OCI-LY7 (cell line): ENCODE measurements at regions not wholly inside any gene's neighbourhood (a gene's known extent, or its start where the extent isn't known, plus 50 kb on each side); places are given as distances from the start of the nearest gene placed in this dataset.

Source experiments
- BruUV-seq: library from RNA; stranded (reverse); fragments of 400-500 nt; replicated peaks from 2 replicates; lab custom pipeline; 2021; lab: Mats Ljungman, UMichigan
- CTCF ChIA-PET: fragments of 300-600 bp; sonication (Branson Sonifier 250); formaldehyde crosslinking; loops from one replicate; lab custom pipeline; 2022; ENCODE audit warnings: antibody characterized with exemption; ENCODE audit not compliant: unreplicated experiment; lab: Charles Lee
- POLR2A ChIA-PET: fragments of 300-600 bp; sonication (Branson Sonifier 250); formaldehyde crosslinking; loops from one replicate; lab custom pipeline; 2022; ENCODE audit warnings: antibody characterized with exemption; lab: Charles Lee
- DNase-seq: peaks from one replicate; pipeline ENCODE4 v3.0.0-alpha.2; 2015; ENCODE audit warnings: low spot score
- H2AFZ ChIP-seq: fragments of 200-600 bp; sonication (generic), shearing (Covaris generic); 2 replicates; pipeline ENCODE4 v1.6.1; 2014; ENCODE audit warnings: mild to moderate bottlenecking, antibody characterized with exemption, low read length, moderate library complexity
- H3K27ac ChIP-seq: fragments of 200-600 bp; sonication (generic); 2 replicates; pipeline ENCODE4 v1.5.1; 2014; ENCODE audit warnings: mixed run types, low read depth, mild to moderate bottlenecking, moderate library complexity, low read length, inconsistent platforms; ENCODE audit not compliant: poor library complexity, severe bottlenecking
- H3K36me3 ChIP-seq: fragments of 200-600 bp; sonication (generic); 2 replicates; pipeline ENCODE4 v1.6.1; 2014; ENCODE audit warnings: mild to moderate bottlenecking, antibody characterized with exemption, low read length, moderate library complexity, mixed read lengths; ENCODE audit not compliant: insufficient read depth
- H3K4me1 ChIP-seq: fragments of 200-600 bp; sonication (generic); 2 replicates; pipeline ENCODE4 v1.5.1; 2014; ENCODE audit warnings: mild to moderate bottlenecking, low read length; ENCODE audit not compliant: insufficient read depth, poor library complexity, severe bottlenecking
- H3K4me2 ChIP-seq: fragments of 200-600 bp; sonication (generic); 2 replicates; pipeline ENCODE4 v1.6.1; 2014; ENCODE audit warnings: mild to moderate bottlenecking, low read length
- H3K4me3 ChIP-seq: fragments of 200-600 bp; sonication (generic); 2 replicates; pipeline ENCODE4 v1.5.1; 2014; ENCODE audit warnings: mild to moderate bottlenecking, low read depth, low read length; ENCODE audit not compliant: poor library complexity, severe bottlenecking
- H3K79me2 ChIP-seq: fragments of 200-600 bp; sonication (generic); 2 replicates; pipeline ENCODE4 v1.6.1; 2016; ENCODE audit warnings: low read depth, mild to moderate bottlenecking, low read length, moderate library complexity, mixed read lengths; ENCODE audit not compliant: insufficient read depth
- H3K9me2 ChIP-seq: fragments of 200-600 bp; sonication (generic); 2 replicates; pipeline ENCODE4 v1.6.1; 2016; ENCODE audit warnings: mild to moderate bottlenecking, low read length, mixed read lengths; ENCODE audit not compliant: insufficient read depth
- H3K9me3 ChIP-seq: fragments of 200-600 bp; sonication (generic); 2 replicates; pipeline ENCODE4 v1.6.1; 2014; ENCODE audit warnings: mild to moderate bottlenecking, mixed run types, low read length, mixed read lengths
- H4K20me1 ChIP-seq: fragments of 200-600 bp; sonication (generic); 2 replicates; pipeline ENCODE4 v1.6.1; 2014; ENCODE audit warnings: mild to moderate bottlenecking, antibody characterized with exemption, low read length, moderate library complexity, mixed read lengths; ENCODE audit not compliant: insufficient read depth
- CTCF ChIP-seq: fragments of 200-600 bp; sonication (generic); conservative IDR thresholded peaks from 2 replicates; pipeline ENCODE4 v1.5.1; 2014; ENCODE audit warnings: mild to moderate bottlenecking, antibody characterized with exemption, low read length, moderate library complexity, mixed read lengths
- EZH2phosphoT487 ChIP-seq: fragments of 200-600 bp; sonication (generic); IDR thresholded peaks from 2 replicates; pipeline ENCODE4 v1.6.1; 2018; ENCODE audit warnings: low read depth, borderline replicate concordance, mild to moderate bottlenecking, mixed run types, antibody characterized with exemption, low read length, moderate library complexity, mixed read lengths
- intact Hi-C: fragments of 100-400 bp; cut with micrococcal nuclease; formaldehyde crosslinking; loops from one replicate; pipeline ENCODE4 v1.10.0; 2022; ENCODE audit not compliant: unreplicated experiment

- Histone ChIP-seq H3K27ac (no peak overlapping the region), H3K9me3 (no peaks in the 10 kb centered on the region), H3K79me2 (no peaks in the 10 kb centered on the region), H2AFZ (no peak overlapping the region), H3K9me2 (no peaks in the 10 kb centered on the region), H4K20me1 (no peaks in the 10 kb centered on the region), H3K36me3 (no peaks in the 10 kb centered on the region), H3K4me2 (no peak overlapping the region), H3K4me3 (no peak overlapping the region), H3K4me1 (no peaks in the 10 kb centered on the region)
- ChIA-PET POLR2A (no interaction called here), CTCF (no interaction called here)
- DNase-seq = no peak
- BruUV-seq = no TSS peak
- intact Hi-C loops = no loop called here
- TF ChIP-seq EZH2phosphoT487 (no peak), CTCF (no peak)
Observed at GRCh38 chrX:39605183-39605582, 492.6 kb downstream of the BCOR start.

GRCh38 chrX:39605866-39606265 is 491.9 kb downstream of the BCOR start:
- Histone ChIP-seq H3K27ac (no peak overlapping the region), H3K4me1 (no peaks in the 10 kb centered on the region), H3K36me3 (no peaks in the 10 kb centered on the region), H3K4me2 (no peak overlapping the region), H3K79me2 (no peaks in the 10 kb centered on the region), H3K9me2 (no peaks in the 10 kb centered on the region), H4K20me1 (no peaks in the 10 kb centered on the region), H3K4me3 (no peak overlapping the region), H2AFZ (no peak overlapping the region), H3K9me3 (no peaks in the 10 kb centered on the region)
- CTCF ChIA-PET = no interaction called here
- no TSS peak for BruUV-seq
- TF ChIP-seq EZH2phosphoT487 = no peak
- TF ChIP-seq CTCF = no peak
- DNase-seq = no peak
- intact Hi-C loops = no loop called here
- POLR2A ChIA-PET = no interaction called here

- TF ChIP-seq EZH2phosphoT487 (no peak), CTCF (no peak)
- Histone ChIP-seq H3K4me2 (no peak overlapping the region), H3K9me3 (no peaks in the 10 kb centered on the region), H2AFZ (no peak overlapping the region), H3K4me1 (no peaks in the 10 kb centered on the region), H3K36me3 (no peaks in the 10 kb centered on the region), H4K20me1 (no peaks in the 10 kb centered on the region), H3K9me2 (no peaks in the 10 kb centered on the region), H3K4me3 (no peak overlapping the region), H3K79me2 (no peaks in the 10 kb centered on the region), H3K27ac (no peak overlapping the region)
- CTCF ChIA-PET = no interaction called here
- DNase-seq = no peak
- BruUV-seq = no TSS peak
- POLR2A ChIA-PET = no interaction called here
- intact Hi-C loops = no loop called here
Observed at GRCh38 chrX:39609941-39610340, 487.8 kb downstream of the BCOR start.
